Thyroid gland (tissue), 4 donors: ENCODE measurements at regions not wholly inside any gene's neighbourhood (a gene's known extent, or its start where the extent isn't known, plus 50 kb on each side); places are given as distances from the start of the nearest gene placed in this dataset.

ENCODE experiments used
- DNase-seq, 2 donors: peaks; one replicate each; pipeline ENCODE4 v3.0.0-alpha.2; 2019
- H3K27ac ChIP-seq, 3 donors: fragments of 200-600 bp; sonication (generic); 1 replicate in 2 of 3; 2 replicates in 1 of 3; pipeline ENCODE4 v1.5.1; 2016 to 2019; ENCODE audit warnings: mild to moderate bottlenecking in 1 of 3, moderate library complexity in 1 of 3
- H3K27me3 ChIP-seq: fragments of 200-600 bp; sonication (generic); one replicate; pipeline ENCODE4 v1.5.1; 2019
- H3K36me3 ChIP-seq, 2 donors: fragments of 200-600 bp; sonication (generic); one replicate each; pipeline ENCODE4 v1.5.1; 2016 to 2019
- H3K4me1 ChIP-seq, 2 donors: fragments of 200-600 bp; sonication (generic); one replicate each; pipeline ENCODE4 v1.5.1; 2017 to 2019
- H3K4me3 ChIP-seq, 3 donors: fragments of 200-600 bp; sonication (generic); replicated peaks in 1 of 3; 1 replicate in 2 of 3; 2 replicates in 1 of 3; pipeline ENCODE4 v1.5.1; 2016; ENCODE audit warnings: mild to moderate bottlenecking in 1 of 3
- H3K9me3 ChIP-seq: fragments of 200-600 bp; sonication (generic); one replicate; pipeline ENCODE4 v1.5.1; 2017
- CTCF ChIP-seq, 6 experiments: fragments of 200-600 bp in 3 of 6; fragments of 450-650 bp in 3 of 6; sonication (generic) in 3 of 6; IDR thresholded peaks; one replicate each; pipeline ENCODE4 v1.5.1; 2016 to 2019; ENCODE audit warnings: antibody characterized with exemption in 6 of 6, mild to moderate bottlenecking in 2 of 6, inconsistent platforms in 1 of 6, moderate library complexity in 1 of 6
- POLR2A ChIP-seq, 2 donors: fragments of 450-650 bp; IDR thresholded peaks; one replicate each; pipeline ENCODE4 v1.6.1; 2017; ENCODE audit warnings: antibody characterized with exemption in 2 of 2, mild to moderate bottlenecking in 2 of 2, moderate library complexity in 1 of 2
- WGBS, 2 donors: methylation state at CpG; one replicate each; pipeline ENCODE4 v1.1.5; 2017; 5-methylcytosine and 5-hydroxymethylcytosine counted together
- intact Hi-C: fragments of 100-400 bp; cut with DNase I; formaldehyde crosslinking; loops from one replicate; pipeline ENCODE4 v1.15.1; 2023

DNA sequence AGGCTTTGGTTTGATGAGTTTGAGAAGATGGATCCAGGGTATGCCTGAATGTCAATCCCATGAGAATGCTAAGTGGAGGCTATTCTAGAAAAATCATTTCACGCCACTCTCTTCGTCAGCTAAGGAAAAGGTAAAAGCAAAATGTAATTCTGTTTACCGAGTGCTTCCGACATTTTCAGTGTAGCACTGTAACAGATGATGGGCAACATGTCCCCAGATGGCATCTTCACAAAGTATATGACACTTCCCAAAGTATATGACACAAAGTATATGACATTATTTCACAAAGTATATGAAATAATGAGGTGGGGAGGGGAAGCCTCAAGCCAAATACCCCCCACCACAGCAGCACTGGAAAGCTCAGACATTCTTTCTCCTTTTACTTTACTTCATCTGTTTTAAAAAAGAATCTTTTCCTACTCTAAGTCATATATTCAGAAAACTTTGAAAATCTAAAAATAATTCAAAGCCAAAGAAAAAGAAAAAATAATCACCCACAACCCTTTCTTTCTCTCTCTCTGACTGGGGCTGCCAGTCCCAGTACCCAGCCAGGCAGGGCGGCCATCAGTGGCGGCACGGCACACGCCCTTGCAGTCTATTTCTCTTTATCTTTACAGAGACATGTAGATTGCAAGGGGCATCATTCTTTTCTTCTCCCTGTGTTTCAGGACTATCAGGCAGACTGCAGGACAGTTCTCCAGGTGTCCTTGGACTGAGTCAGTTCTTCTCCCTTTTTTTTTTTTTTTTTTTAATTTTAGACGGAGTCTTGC lies 179.8 kb downstream of the SNX10 start:
- 83 to 92% methylated on average over 9 of the region's 9 CpGs for WGBS, 2 donors
- intact Hi-C loops: no loop called here
- DNase-seq: no peak

DNA sequence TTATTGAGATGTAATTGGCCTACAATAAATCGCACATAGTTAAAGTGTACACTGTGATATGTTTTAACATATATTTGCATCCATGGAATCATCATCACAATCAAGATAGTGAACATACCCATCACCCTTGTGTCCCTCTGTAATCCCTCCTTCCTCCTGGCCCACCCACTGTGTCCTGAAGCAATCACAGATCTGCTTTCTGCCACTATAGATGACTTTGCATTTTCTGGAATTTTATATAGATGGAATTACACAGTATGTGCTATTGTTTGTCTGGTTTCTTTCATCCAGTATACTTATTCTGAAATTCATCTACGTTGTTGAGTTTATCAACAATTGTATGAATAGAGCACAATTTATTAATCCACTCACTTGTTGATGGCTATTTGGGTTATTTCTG lies 181.3 kb downstream of the SNX10 start:
- H3K9me3 ChIP-seq: no peaks in the 10 kb centered on the region
- DNase-seq: no peak
- no peaks in the 10 kb centered on the region for H3K36me3 ChIP-seq
- intact Hi-C loops: no loop called here
- WGBS, 2 donors: 94 to 96% methylated on average over 2 of the region's 2 CpGs
- H3K4me1 ChIP-seq: no peaks in the 10 kb centered on the region
- TF ChIP-seq CTCF (IDR thresholded peaks at IDR 0.05) (no peak), POLR2A (IDR thresholded peaks at IDR 0.05) (no peak)
- no peak overlapping the region for H3K27ac ChIP-seq
- no peak overlapping the region for H3K4me3 ChIP-seq
- no peaks in the 10 kb centered on the region for H3K27me3 ChIP-seq

More for the DNA sequence above, 179.8 kb downstream of the SNX10 start:
- H3K27ac ChIP-seq: no peak overlapping the region
- H3K27me3 ChIP-seq: no peaks in the 10 kb centered on the region
- no peaks in the 10 kb centered on the region for H3K9me3 ChIP-seq
- H3K4me3 ChIP-seq: no peak overlapping the region
- TF ChIP-seq CTCF (IDR thresholded peaks at IDR 0.05) (no peak), POLR2A (IDR thresholded peaks at IDR 0.05) (no peak)
- no peaks in the 10 kb centered on the region for H3K36me3 ChIP-seq
- no peaks in the 10 kb centered on the region for H3K4me1 ChIP-seq

DNA sequence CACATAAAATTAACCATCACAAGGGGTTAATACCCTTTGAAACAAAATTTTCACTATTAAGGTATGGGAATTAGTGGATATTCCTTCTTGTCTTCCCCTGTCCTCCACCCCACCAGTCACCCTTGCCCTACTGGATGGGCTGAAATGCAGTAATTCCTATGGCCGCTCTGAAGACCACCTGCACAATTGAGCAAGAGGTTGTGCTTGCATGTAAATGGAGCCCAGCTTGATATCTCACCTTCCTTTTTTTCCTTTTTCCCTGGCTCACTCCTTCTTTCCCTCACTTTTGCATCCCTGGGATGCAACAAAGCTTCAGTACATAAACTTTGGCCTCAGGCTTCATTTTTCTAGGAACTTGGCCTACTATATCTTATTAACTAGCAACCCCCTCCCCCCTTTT lies 184.6 kb downstream of the SNX10 start:
- TF ChIP-seq CTCF (IDR thresholded peaks at IDR 0.05) (no peak), POLR2A (IDR thresholded peaks at IDR 0.05) (no peak)
- 93 to 100% methylated on average over 1 of the region's 1 CpG for WGBS, 2 donors
- no peak for DNase-seq
- no peaks in the 10 kb centered on the region for H3K9me3 ChIP-seq
- intact Hi-C loops: no loop called here
- no peaks in the 10 kb centered on the region for H3K36me3 ChIP-seq
- H3K4me3 ChIP-seq: no peak overlapping the region
- H3K27ac ChIP-seq: no peak overlapping the region
- no peaks in the 10 kb centered on the region for H3K27me3 ChIP-seq
- no peaks in the 10 kb centered on the region for H3K4me1 ChIP-seq

DNA sequence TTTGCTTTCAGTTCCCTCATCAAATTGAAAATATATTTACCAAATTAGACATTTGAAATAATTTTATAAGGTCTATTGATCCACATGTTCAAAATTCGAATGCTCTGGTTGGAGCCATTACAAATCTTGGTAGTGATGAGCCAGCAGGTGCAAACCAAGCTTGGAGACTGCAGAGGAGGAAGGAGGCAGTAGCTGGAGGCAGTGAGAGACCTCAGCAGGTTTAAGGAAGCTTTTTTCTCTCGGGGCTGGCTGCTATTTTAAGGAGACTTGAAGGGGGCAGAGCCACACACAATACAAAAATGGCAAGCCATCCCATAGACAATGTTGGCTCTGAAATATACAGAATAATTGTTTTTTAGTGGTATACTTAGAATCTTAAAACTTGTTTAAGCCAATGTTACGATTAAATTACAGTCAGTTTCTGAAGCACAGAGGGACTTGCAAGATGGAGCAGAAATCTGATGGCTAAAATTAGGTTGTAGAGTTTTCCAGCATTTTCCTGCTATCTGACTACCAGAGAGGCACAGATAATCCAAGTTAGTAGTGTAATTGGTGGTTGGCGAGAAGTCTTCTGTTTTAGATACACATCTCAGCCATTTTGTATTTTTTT lies 185.8 kb downstream of the SNX10 start:
- TF ChIP-seq CTCF (IDR thresholded peaks at IDR 0.05) (no peak), POLR2A (IDR thresholded peaks at IDR 0.05) (no peak)
- 80 to 82% methylated on average over 4 of the region's 4 CpGs for WGBS, 2 donors
- no peak overlapping the region for H3K27ac ChIP-seq
- H3K27me3 ChIP-seq: no peaks in the 10 kb centered on the region
- H3K9me3 ChIP-seq: no peaks in the 10 kb centered on the region
- DNase-seq: no peak
- H3K36me3 ChIP-seq: no peaks in the 10 kb centered on the region
- H3K4me3 ChIP-seq: no peak overlapping the region
- intact Hi-C loops: no loop called here
- H3K4me1 ChIP-seq: no peaks in the 10 kb centered on the region

- WGBS, 2 donors: 87 to 93% methylated on average over 4 of the region's 4 CpGs
- Histone ChIP-seq H3K9me3 (no peaks in the 10 kb centered on the region), H3K36me3 (no peaks in the 10 kb centered on the region), H3K4me3 (no peak overlapping the region), H3K27me3 (no peaks in the 10 kb centered on the region), H3K4me1 (no peaks in the 10 kb centered on the region), H3K27ac (no peak overlapping the region)
- intact Hi-C loops: no loop called here
- TF ChIP-seq CTCF (IDR thresholded peaks at IDR 0.05): no peak
- DNase-seq: no peak
These were observed 186.9 kb downstream of the SNX10 start for GRCh38 chr7:26478550-26478949.
